Mucosa of stomach (tissue), 1 donor: ENCODE measurements at regions not wholly inside any gene's neighbourhood (a gene's known extent, or its start where the extent isn't known, plus 50 kb on each side); places are given as distances from the start of the nearest gene placed in this dataset.
A peak's percentile ranks its signal among the peaks of the same experiment; 100 is the strongest.

Experiments used
- H3K27me3 ChIP-seq: one replicate; pipeline ENCODE4 v1.7.0; 2013; ENCODE audit warnings: mild to moderate bottlenecking, low read length; ENCODE audit not compliant: control insufficient read depth, insufficient read depth
- H3K36me3 ChIP-seq: one replicate; pipeline ENCODE4 v1.7.0; 2013; ENCODE audit warnings: low read length; ENCODE audit not compliant: control insufficient read depth, insufficient read depth
- H3K4me1 ChIP-seq: one replicate; pipeline ENCODE4 v1.7.0; 2013; ENCODE audit warnings: mild to moderate bottlenecking, low read length; ENCODE audit not compliant: control insufficient read depth, insufficient read depth
- H3K4me3 ChIP-seq: one replicate; pipeline ENCODE4 v1.7.0; 2013; ENCODE audit warnings: low read length
- H3K9ac ChIP-seq: one replicate; pipeline ENCODE4 v1.7.0; 2013; ENCODE audit warnings: mild to moderate bottlenecking, low read length, moderate library complexity
- H3K9me3 ChIP-seq: one replicate; pipeline ENCODE4 v1.7.0; 2013; ENCODE audit warnings: mild to moderate bottlenecking, low read length, moderate library complexity; ENCODE audit not compliant: control insufficient read depth
- donor health status: Pancreatic carcinoma.

DNA sequence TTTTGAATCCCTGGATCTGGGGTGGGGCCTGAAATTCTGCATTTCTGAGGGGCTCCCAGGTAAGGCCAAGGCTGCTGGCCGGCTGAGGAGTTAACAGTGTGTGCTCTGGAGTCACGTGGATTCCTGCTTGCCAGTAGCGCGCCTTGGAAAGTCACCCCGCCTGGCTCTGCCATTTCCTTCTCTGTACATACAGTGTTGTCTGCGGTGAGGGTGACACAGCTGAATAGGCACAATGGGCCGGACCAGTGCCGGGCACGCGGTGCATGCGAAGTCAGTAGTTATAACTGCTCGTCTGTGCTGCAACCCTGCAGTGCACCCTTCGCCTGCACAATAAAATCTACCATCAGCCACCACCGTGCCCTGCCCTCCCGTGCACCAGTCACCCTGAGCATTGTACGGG is 68.0 kb upstream of the EEPD1 start:
- no peaks in the 10 kb centered on the region for H3K9me3 ChIP-seq
- no peak overlapping the region for H3K9ac ChIP-seq

DNA sequence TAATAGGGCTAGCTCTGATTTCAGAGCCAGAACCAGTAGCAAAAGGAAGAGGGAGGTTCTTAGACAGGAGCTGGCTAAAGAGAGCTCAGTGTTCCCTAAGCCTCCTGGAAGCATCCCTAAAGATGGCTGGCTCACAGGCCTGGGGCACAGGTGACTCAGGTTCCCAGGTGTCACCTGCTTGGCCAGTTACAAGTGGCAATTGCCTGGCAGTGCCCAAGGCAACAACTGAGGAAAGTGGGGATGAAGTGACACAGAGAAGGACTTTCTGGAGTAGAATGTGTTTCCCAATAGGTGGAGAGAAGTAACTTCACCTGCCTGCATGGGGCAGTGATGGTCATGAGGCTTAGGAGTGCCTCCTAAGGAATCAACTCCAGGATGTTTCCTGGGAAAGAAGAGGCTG is 66.5 kb upstream of the EEPD1 start:
- H3K4me3 ChIP-seq, result no peak overlapping the region
- no peak overlapping the region for H3K9ac ChIP-seq
- no peaks in the 10 kb centered on the region for H3K27me3 ChIP-seq
- H3K9me3 ChIP-seq, result no peaks in the 10 kb centered on the region
- H3K4me1 ChIP-seq, result peaks cover 24% of the 10 kb centered on the region
- H3K36me3 ChIP-seq, result no peaks in the 10 kb centered on the region

More for the DNA sequence above, 68.0 kb upstream of the EEPD1 start:
- H3K4me3 ChIP-seq, result no peak overlapping the region
- H3K27me3 ChIP-seq, result no peaks in the 10 kb centered on the region
- H3K4me1 ChIP-seq, result peaks cover 34% of the 10 kb centered on the region
- H3K36me3 ChIP-seq, result no peaks in the 10 kb centered on the region

- H3K4me1 ChIP-seq, result peaks cover 28% of the 10 kb centered on the region
- no peak overlapping the region for H3K4me3 ChIP-seq
- H3K9ac ChIP-seq, result no peak overlapping the region
- H3K9me3 ChIP-seq, result no peaks in the 10 kb centered on the region
- H3K27me3 ChIP-seq, result no peaks in the 10 kb centered on the region
- H3K36me3 ChIP-seq, result no peaks in the 10 kb centered on the region
Measured at GRCh38 chr7:36088553-36088952, 64.5 kb upstream of the EEPD1 start.

GRCh38 chr7:36088966-36089365 is 64.1 kb upstream of the EEPD1 start:
- H3K4me1 ChIP-seq, result peaks cover 28% of the 10 kb centered on the region
- H3K36me3 ChIP-seq, result no peaks in the 10 kb centered on the region
- H3K4me3 ChIP-seq, result no peak overlapping the region
- H3K27me3 ChIP-seq, result no peaks in the 10 kb centered on the region
- no peak overlapping the region for H3K9ac ChIP-seq
- no peaks in the 10 kb centered on the region for H3K9me3 ChIP-seq

- Histone ChIP-seq H3K4me1 (peaks cover 17% of the 10 kb centered on the region), H3K36me3 (no peaks in the 10 kb centered on the region), H3K27me3 (no peaks in the 10 kb centered on the region), H3K9me3 (no peaks in the 10 kb centered on the region), H3K9ac (no peak overlapping the region), H3K4me3 (no peak overlapping the region)
Measured at GRCh38 chr7:36090976-36091873, 61.8 kb upstream of the EEPD1 start.

GRCh38 chr7:36091874-36092176 is 61.2 kb upstream of the EEPD1 start:
- H3K9ac ChIP-seq, result peak overlapping the region; percentile 56
- H3K27me3 ChIP-seq, result no peaks in the 10 kb centered on the region
- H3K4me3 ChIP-seq, result no peak overlapping the region
- peaks cover 17% of the 10 kb centered on the region for H3K4me1 ChIP-seq
- H3K9me3 ChIP-seq, result no peaks in the 10 kb centered on the region
- H3K36me3 ChIP-seq, result no peaks in the 10 kb centered on the region

DNA sequence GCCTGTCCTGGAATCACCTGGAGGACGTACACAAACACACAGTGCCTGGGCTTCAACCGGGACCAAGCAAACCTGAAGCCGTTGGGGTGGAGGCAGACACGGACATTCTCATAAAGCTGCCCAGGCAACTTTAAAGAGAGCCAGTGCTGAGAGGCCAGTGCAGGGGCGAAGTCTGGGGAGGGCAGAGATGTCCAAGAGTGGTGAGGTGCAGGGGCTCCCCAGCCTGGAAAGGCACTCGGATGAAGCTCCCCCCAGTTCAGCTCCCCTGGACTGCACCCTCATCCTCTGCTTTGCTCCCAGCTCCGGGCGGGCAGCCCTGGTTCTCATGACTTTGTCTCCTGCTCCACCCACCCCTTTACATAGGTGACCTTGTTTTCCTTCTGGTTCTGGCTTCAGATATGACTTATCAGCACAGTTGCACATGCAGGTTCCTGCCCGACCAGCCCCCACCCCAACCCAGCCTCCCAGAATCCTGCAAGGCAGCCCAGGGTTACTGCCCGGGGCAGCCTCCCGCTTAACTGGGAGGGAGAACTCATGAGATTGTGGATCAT is 60.8 kb upstream of the EEPD1 start:
- no peaks in the 10 kb centered on the region for H3K27me3 ChIP-seq
- no peaks in the 10 kb centered on the region for H3K9me3 ChIP-seq
- no peaks in the 10 kb centered on the region for H3K36me3 ChIP-seq
- peaks cover 17% of the 10 kb centered on the region for H3K4me1 ChIP-seq
- H3K4me3 ChIP-seq, result no peak overlapping the region
- H3K9ac ChIP-seq, result peak overlapping the region; percentile 56

GRCh38 chr7:36096460-36097095 is 56.5 kb upstream of the EEPD1 start:
- Histone ChIP-seq H3K36me3 (no peaks in the 10 kb centered on the region), H3K4me1 (peaks cover 13% of the 10 kb centered on the region), H3K9ac (no peak overlapping the region), H3K27me3 (no peaks in the 10 kb centered on the region), H3K4me3 (no peak overlapping the region), H3K9me3 (no peaks in the 10 kb centered on the region)

GRCh38 chr7:36098096-36098495 is 55.0 kb upstream of the EEPD1 start:
- no peaks in the 10 kb centered on the region for H3K9me3 ChIP-seq
- no peaks in the 10 kb centered on the region for H3K36me3 ChIP-seq
- H3K9ac ChIP-seq, result no peak overlapping the region
- no peak overlapping the region for H3K4me3 ChIP-seq
- no peaks in the 10 kb centered on the region for H3K27me3 ChIP-seq
- H3K4me1 ChIP-seq, result no peaks in the 10 kb centered on the region

DNA sequence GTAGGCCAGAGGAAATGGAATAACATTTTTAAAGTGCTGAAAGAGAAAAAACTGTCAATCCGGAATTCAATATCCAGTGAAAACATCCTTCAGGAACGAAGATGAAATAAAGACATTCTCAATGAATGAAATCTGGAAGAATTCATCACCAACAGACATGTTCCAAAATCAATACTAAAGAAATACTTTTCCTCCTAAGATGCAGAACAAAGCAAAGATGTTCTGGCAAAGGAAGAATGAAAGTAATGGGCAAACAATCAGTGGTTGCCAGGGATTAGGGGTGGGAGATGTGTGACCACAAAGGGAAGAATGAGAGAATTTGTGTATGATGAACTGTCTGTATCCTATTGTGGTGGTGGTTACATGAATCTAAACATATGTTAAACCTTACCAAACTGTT is 52.8 kb upstream of the EEPD1 start:
- Histone ChIP-seq H3K9ac (no peak overlapping the region), H3K4me3 (no peak overlapping the region), H3K9me3 (no peaks in the 10 kb centered on the region), H3K36me3 (no peaks in the 10 kb centered on the region), H3K4me1 (no peaks in the 10 kb centered on the region), H3K27me3 (no peaks in the 10 kb centered on the region)

GRCh38 chr7:36100634-36101033 is 52.4 kb upstream of the EEPD1 start:
- Histone ChIP-seq H3K4me1 (no peaks in the 10 kb centered on the region), H3K9ac (no peak overlapping the region), H3K4me3 (no peak overlapping the region), H3K27me3 (no peaks in the 10 kb centered on the region), H3K36me3 (no peaks in the 10 kb centered on the region), H3K9me3 (no peaks in the 10 kb centered on the region)
